ENCODE measurements at regions not wholly inside any gene's neighbourhood (a gene's known extent, or its start where the extent isn't known, plus 50 kb on each side); places are given as distances from the start of the nearest gene placed in this dataset.
"Not testable (repeated sequence)": the region's sequence is repeated elsewhere in the genome, so short reads cannot be mapped to it uniquely, and the experiment has no call there.

DNA sequence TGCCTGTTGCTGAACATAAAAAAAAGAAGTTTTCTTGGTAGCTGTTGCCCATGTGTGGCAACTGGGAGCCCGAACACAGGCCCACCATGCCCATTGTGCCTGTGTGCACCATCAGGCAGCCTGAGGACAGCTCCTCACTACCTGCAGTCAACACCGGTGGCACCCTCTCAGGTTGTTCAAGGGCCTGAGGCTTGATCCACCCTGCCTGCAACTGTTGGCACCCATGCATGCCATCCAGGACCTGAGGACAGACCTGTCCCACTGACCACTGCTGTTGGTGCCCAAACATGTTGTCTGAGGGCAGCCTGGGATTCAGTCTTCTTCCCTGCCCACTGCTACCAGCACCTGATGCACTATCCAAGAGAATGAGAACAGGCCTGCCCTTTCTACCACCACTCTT, 661.1 kb upstream of the ZNF804A start:
- Histone ChIP-seq H3K9ac (ENCODE audit: low read depth, low read length) (no peak overlapping the region), H3K27ac (ENCODE audit: low read depth, low read length) (no peak overlapping the region), H3K4me1 (ENCODE audit: control insufficient read depth, insufficient read depth, low read length) (no peaks in the 10 kb centered on the region), H3K36me3 (ENCODE audit: control insufficient read depth, insufficient read depth, low read length) (no peaks in the 10 kb centered on the region), H3K9me3 (ENCODE audit: control insufficient read depth, insufficient read depth, low read length) (no peaks in the 10 kb centered on the region), H3K4me3 (ENCODE audit: low read depth, low read length) (no peak overlapping the region), H3K27me3 (ENCODE audit: control insufficient read depth, insufficient read depth, low read length) (no peaks in the 10 kb centered on the region)

DNA sequence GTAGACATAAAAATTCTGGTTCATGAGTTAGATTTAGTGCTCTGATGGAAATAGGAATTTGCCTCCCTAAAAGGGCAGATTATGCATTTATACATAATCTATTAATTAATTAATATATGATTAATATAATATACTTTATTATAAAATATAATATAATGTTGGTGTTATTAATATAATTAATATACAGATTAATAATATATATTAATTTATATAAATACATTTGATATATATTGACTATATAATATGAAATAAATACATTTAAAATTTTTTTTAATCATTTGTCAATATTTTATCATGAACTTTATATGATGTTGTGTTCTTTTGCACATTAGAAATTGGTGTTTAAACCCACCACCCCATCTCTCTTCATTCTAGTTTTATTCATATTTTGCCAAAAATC, 652.1 kb upstream of the ZNF804A start:
- H3K4me3 ChIP-seq (ENCODE audit: low read depth, low read length): no peak overlapping the region
- H3K9me3 ChIP-seq (ENCODE audit: control insufficient read depth, insufficient read depth, low read length): no peaks in the 10 kb centered on the region
- no peaks in the 10 kb centered on the region for H3K36me3 ChIP-seq (ENCODE audit: control insufficient read depth, insufficient read depth, low read length)
- no peaks in the 10 kb centered on the region for H3K27me3 ChIP-seq (ENCODE audit: control insufficient read depth, insufficient read depth, low read length)
- no peaks in the 10 kb centered on the region for H3K4me1 ChIP-seq (ENCODE audit: control insufficient read depth, insufficient read depth, low read length)
- no peak overlapping the region for H3K9ac ChIP-seq (ENCODE audit: low read depth, low read length)
- no peak overlapping the region for H3K27ac ChIP-seq (ENCODE audit: low read depth, low read length)

DNA sequence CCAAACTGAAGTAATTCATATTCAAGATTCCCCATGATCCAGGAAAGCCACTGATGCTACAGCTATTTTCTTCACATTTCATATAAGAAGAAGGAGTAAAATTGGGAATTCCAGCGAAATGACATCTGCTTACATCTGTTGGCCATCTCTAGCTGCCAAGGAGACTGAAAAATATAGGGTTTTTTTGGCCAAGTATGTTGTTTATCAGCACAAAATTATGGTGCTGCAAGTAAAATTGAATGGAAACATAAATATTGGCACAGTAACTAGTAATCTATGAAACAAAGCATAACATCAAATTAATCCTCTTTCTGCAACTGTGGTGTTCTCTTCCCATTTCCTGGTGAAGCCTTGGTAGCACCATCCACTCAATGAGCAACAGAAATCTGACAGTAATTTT, 649.5 kb upstream of the ZNF804A start:
- H3K9ac ChIP-seq (ENCODE audit: low read depth, low read length): no peak overlapping the region
- H3K4me1 ChIP-seq (ENCODE audit: control insufficient read depth, insufficient read depth, low read length): no peaks in the 10 kb centered on the region
- no peaks in the 10 kb centered on the region for H3K27me3 ChIP-seq (ENCODE audit: control insufficient read depth, insufficient read depth, low read length)
- H3K9me3 ChIP-seq (ENCODE audit: control insufficient read depth, insufficient read depth, low read length): no peaks in the 10 kb centered on the region
- no peaks in the 10 kb centered on the region for H3K36me3 ChIP-seq (ENCODE audit: control insufficient read depth, insufficient read depth, low read length)
- H3K4me3 ChIP-seq (ENCODE audit: low read depth, low read length): no peak overlapping the region
- no peak overlapping the region for H3K27ac ChIP-seq (ENCODE audit: low read depth, low read length)

DNA sequence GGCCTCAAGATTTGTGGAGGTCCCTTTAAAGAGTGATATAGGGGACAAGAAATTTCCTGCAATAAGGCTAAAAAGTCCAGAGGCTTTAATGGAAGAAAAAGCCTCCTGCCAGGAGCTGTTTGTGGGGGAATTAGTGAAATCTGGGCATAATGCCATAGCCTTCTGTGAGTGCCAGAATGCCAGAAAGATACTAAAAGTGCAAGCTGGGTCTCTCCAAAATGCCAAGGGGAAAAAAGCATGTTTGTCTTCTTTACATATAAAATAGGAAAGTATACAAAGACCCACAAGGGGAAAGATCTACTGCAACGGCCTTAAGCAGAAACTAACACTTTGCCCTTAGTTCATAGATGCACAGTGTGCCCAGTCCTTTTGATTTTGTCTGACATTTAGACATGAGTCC, 647.7 kb upstream of the ZNF804A start:
- no peaks in the 10 kb centered on the region for H3K4me1 ChIP-seq (ENCODE audit: control insufficient read depth, insufficient read depth, low read length)
- H3K27me3 ChIP-seq (ENCODE audit: control insufficient read depth, insufficient read depth, low read length): no peaks in the 10 kb centered on the region
- no peak overlapping the region for H3K4me3 ChIP-seq (ENCODE audit: low read depth, low read length)
- no peaks in the 10 kb centered on the region for H3K36me3 ChIP-seq (ENCODE audit: control insufficient read depth, insufficient read depth, low read length)
- no peaks in the 10 kb centered on the region for H3K9me3 ChIP-seq (ENCODE audit: control insufficient read depth, insufficient read depth, low read length)
- no peak overlapping the region for H3K27ac ChIP-seq (ENCODE audit: low read depth, low read length)
- H3K9ac ChIP-seq (ENCODE audit: low read depth, low read length): no peak overlapping the region

DNA sequence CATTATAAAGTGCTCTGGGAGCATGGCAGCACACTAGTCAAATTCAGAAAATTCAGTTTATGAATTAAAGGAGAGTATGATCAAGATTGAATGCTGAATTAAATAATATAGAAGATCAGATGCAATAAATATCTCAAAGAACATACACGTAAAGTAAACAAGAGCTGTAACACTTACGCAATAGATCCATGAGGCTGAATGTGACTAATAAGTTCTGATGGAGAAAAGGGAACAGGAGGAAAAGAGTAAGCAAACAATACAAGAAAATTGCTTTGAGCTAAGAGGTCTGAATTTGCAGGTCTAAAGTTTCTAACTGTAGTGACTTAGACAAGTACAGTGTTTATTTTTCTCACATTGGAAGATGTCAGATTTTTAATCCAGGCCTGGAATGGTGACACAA, 646.7 kb upstream of the ZNF804A start:
- no peaks in the 10 kb centered on the region for H3K9me3 ChIP-seq (ENCODE audit: control insufficient read depth, insufficient read depth, low read length)

DNA sequence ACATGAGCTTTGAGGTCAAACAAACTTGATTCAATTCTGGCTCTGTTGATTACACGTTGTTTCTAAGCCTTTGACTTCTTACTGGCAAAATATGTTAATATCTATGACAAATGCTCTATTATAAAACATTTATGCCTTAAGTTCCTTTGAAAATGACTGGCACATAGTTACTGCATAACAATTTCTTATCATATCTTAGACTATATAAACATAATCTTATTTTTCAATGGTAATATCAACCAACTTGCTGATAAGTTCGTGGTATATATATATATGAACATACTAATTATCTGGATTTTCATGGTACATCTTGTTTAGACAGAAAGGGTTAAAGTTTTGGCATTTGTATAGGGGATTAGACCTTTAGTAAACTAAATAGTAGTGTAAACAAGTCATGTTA, 645.6 kb upstream of the ZNF804A start:
- Histone ChIP-seq H3K9ac (ENCODE audit: low read depth, low read length) (no peak overlapping the region), H3K4me1 (ENCODE audit: control insufficient read depth, insufficient read depth, low read length) (no peaks in the 10 kb centered on the region), H3K27me3 (ENCODE audit: control insufficient read depth, insufficient read depth, low read length) (no peaks in the 10 kb centered on the region), H3K27ac (ENCODE audit: low read depth, low read length) (no peak overlapping the region), H3K9me3 (ENCODE audit: control insufficient read depth, insufficient read depth, low read length) (no peaks in the 10 kb centered on the region), H3K4me3 (ENCODE audit: low read depth, low read length) (no peak overlapping the region), H3K36me3 (ENCODE audit: control insufficient read depth, insufficient read depth, low read length) (no peaks in the 10 kb centered on the region)

More for the DNA sequence above, 646.7 kb upstream of the ZNF804A start:
- Histone ChIP-seq H3K27ac (ENCODE audit: low read depth, low read length) (no peak overlapping the region), H3K36me3 (ENCODE audit: control insufficient read depth, insufficient read depth, low read length) (no peaks in the 10 kb centered on the region), H3K4me3 (ENCODE audit: low read depth, low read length) (no peak overlapping the region), H3K27me3 (ENCODE audit: control insufficient read depth, insufficient read depth, low read length) (no peaks in the 10 kb centered on the region), H3K9ac (ENCODE audit: low read depth, low read length) (no peak overlapping the region), H3K4me1 (ENCODE audit: control insufficient read depth, insufficient read depth, low read length) (no peaks in the 10 kb centered on the region)

DNA sequence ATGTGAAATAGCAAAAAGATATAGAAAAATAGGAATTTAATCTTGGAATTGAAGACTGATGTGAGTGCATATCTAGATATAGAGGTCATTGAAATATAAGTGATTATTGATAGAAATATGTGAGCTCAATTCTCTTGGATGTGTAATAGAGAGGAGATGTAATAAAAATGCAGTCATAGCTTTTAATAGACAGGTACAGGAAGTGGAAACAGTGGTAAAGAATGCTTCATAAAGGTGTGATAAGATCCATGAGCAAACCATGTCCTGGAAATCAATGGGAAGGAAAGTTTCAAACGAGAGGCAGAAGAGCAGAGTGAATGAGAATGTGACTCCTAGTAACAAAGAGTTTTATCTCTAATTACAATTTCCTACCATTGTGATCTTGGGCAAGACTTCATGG, 634.7 kb upstream of the ZNF804A start:
- no peaks in the 10 kb centered on the region for H3K27me3 ChIP-seq (ENCODE audit: control insufficient read depth, insufficient read depth, low read length)
- no peak overlapping the region for H3K9ac ChIP-seq (ENCODE audit: low read depth, low read length)
- no peaks in the 10 kb centered on the region for H3K4me1 ChIP-seq (ENCODE audit: control insufficient read depth, insufficient read depth, low read length)
- H3K36me3 ChIP-seq (ENCODE audit: control insufficient read depth, insufficient read depth, low read length): no peaks in the 10 kb centered on the region
- H3K27ac ChIP-seq (ENCODE audit: low read depth, low read length): no peak overlapping the region
- H3K9me3 ChIP-seq (ENCODE audit: control insufficient read depth, insufficient read depth, low read length): no peaks in the 10 kb centered on the region
- H3K4me3 ChIP-seq (ENCODE audit: low read depth, low read length): no peak overlapping the region

DNA sequence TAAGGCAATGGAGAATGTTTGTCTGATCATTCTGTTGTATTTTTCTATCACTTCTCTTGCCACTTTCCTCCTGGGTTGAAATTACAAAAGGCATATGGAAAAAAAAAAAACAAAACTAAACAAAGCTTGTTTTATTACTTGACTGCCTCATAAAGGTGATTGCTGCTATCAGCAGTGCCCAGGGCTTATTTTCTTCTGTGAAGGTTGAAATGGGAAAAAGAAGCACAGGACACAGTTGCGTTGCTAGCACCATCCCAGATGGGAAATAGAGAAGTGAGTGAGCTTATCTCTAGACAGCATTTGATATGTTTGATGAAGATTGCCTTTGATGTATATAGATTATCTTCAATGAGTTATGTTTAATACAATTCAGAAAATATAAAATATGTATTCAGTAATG, 633.8 kb upstream of the ZNF804A start:
- Histone ChIP-seq H3K27me3 (ENCODE audit: control insufficient read depth, insufficient read depth, low read length) (no peaks in the 10 kb centered on the region), H3K9ac (ENCODE audit: low read depth, low read length) (no peak overlapping the region), H3K36me3 (ENCODE audit: control insufficient read depth, insufficient read depth, low read length) (no peaks in the 10 kb centered on the region)

DNA sequence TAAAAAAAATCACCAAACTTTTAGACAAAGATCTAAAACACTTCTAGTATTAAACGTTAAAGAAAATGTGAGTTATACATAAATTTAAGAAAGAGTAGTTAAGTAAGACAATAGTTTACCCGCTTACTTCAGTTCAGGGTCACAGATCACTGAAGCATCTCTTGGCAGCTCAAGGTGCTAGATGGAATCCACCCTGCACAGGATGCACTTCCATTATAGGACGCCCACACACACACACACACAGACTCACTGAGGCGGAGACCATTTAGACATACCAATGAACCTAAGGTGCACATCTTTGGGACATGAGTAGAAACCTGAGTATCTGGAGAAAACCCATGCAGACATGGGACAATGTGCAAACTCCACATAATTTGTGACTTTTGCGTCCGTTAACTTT, 630.6 kb upstream of the ZNF804A start:
- H3K36me3 ChIP-seq (ENCODE audit: control insufficient read depth, insufficient read depth, low read length): no peaks in the 10 kb centered on the region
- H3K27me3 ChIP-seq (ENCODE audit: control insufficient read depth, insufficient read depth, low read length): no peaks in the 10 kb centered on the region
- no peaks in the 10 kb centered on the region for H3K9me3 ChIP-seq (ENCODE audit: control insufficient read depth, insufficient read depth, low read length)
- H3K9ac ChIP-seq (ENCODE audit: low read depth, low read length): no peak overlapping the region
- no peak overlapping the region for H3K27ac ChIP-seq (ENCODE audit: low read depth, low read length)
- no peak overlapping the region for H3K4me3 ChIP-seq (ENCODE audit: low read depth, low read length)
- no peaks in the 10 kb centered on the region for H3K4me1 ChIP-seq (ENCODE audit: control insufficient read depth, insufficient read depth, low read length)

More for the DNA sequence above, 633.8 kb upstream of the ZNF804A start:
- H3K9me3 ChIP-seq (ENCODE audit: control insufficient read depth, insufficient read depth, low read length): no peaks in the 10 kb centered on the region
- no peaks in the 10 kb centered on the region for H3K4me1 ChIP-seq (ENCODE audit: control insufficient read depth, insufficient read depth, low read length)
- no peak overlapping the region for H3K4me3 ChIP-seq (ENCODE audit: low read depth, low read length)
- H3K27ac ChIP-seq (ENCODE audit: low read depth, low read length): no peak overlapping the region

DNA sequence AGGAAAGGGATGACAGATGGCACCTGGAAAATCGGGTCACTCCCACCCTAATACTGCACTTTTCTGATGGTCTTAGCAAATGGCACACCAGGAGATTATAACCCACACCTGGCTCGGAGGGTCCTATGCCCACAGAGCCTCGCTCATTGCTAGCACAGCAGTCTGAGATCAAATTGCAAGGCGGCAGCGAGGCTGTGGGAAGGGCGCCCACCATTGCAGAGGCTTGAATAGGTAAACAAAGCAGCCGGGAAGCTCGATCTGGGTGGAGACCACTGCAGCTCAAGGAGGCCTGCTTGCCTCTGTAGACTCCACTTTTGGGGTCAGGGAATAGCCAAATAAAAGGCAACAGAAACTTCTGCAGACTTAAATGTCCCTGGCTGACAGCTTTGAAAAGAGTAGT, 622.7 kb upstream of the ZNF804A start:
- H3K9ac ChIP-seq (ENCODE audit: low read depth, low read length); H3K36me3 ChIP-seq (ENCODE audit: control insufficient read depth, insufficient read depth, low read length); H3K4me1 ChIP-seq (ENCODE audit: control insufficient read depth, insufficient read depth, low read length); H3K4me3 ChIP-seq (ENCODE audit: low read depth, low read length); H3K27me3 ChIP-seq (ENCODE audit: control insufficient read depth, insufficient read depth, low read length); H3K27ac ChIP-seq (ENCODE audit: low read depth, low read length); H3K9me3 ChIP-seq (ENCODE audit: control insufficient read depth, insufficient read depth, low read length): not testable (repeated sequence)

DNA sequence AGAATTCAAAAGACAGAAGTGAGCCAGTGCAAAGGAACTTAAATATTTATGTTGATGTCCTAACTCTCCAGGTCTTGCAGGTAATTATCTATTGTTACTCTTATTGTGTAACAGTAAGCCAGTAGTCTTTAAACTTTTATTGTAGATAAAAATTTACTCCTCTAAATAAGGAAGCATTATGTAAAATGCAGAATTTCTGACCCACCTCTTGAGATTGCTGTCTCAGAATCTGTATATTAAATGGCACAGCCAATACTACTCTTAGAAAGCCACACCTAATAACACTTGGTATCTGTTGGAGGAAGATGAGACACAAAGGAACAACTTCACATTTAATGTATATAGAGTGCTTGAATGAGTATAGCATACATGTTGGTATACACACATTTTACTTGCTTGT, 613.5 kb upstream of the ZNF804A start:
- no peaks in the 10 kb centered on the region for H3K27me3 ChIP-seq (ENCODE audit: control insufficient read depth, insufficient read depth, low read length)
- H3K27ac ChIP-seq (ENCODE audit: low read depth, low read length): no peak overlapping the region
- no peaks in the 10 kb centered on the region for H3K36me3 ChIP-seq (ENCODE audit: control insufficient read depth, insufficient read depth, low read length)
- no peaks in the 10 kb centered on the region for H3K4me1 ChIP-seq (ENCODE audit: control insufficient read depth, insufficient read depth, low read length)
- no peak overlapping the region for H3K4me3 ChIP-seq (ENCODE audit: low read depth, low read length)
- H3K9me3 ChIP-seq (ENCODE audit: control insufficient read depth, insufficient read depth, low read length): peaks cover 3% of the 10 kb centered on the region; the same call in 1 of the 2 replicates
- no peak overlapping the region for H3K9ac ChIP-seq (ENCODE audit: low read depth, low read length)

DNA sequence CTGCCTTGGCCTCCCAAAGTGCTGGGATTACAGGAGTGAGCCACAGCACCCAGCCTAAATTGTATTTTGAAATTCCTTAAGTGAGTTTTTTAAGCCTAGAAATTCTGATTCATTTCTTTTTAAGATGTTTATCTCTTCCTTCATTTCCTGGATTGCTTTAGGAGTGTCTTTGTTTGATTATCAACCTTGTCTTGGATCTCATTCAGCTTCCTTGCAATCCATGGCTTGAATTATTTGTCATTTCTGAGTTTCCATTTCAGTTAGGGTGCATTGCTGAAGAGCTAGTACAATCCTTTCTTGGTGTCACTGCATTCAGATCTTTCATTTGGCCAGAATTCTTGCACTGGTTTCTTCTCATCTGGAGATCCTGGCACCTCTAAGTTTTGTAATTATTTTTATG, 606.4 kb upstream of the ZNF804A start:
- Histone ChIP-seq H3K27me3 (ENCODE audit: control insufficient read depth, insufficient read depth, low read length) (no peaks in the 10 kb centered on the region), H3K9ac (ENCODE audit: low read depth, low read length) (no peak overlapping the region), H3K27ac (ENCODE audit: low read depth, low read length) (no peak overlapping the region), H3K4me1 (ENCODE audit: control insufficient read depth, insufficient read depth, low read length) (0 out of 2 replicates have a peak, but pooled peaks cover under 1% of the 10 kb centered on the region), H3K9me3 (ENCODE audit: control insufficient read depth, insufficient read depth, low read length) (no peaks in the 10 kb centered on the region), H3K4me3 (ENCODE audit: low read depth, low read length) (no peak overlapping the region), H3K36me3 (ENCODE audit: control insufficient read depth, insufficient read depth, low read length) (no peaks in the 10 kb centered on the region)

Measured in HUES48 (cell line).